GM18867 (cell line): ENCODE measurements at regions not wholly inside any gene's neighbourhood (a gene's known extent, or its start where the extent isn't known, plus 50 kb on each side); places are given as distances from the start of the nearest gene placed in this dataset.
A peak's percentile ranks its signal among the peaks of the same experiment; 100 is the strongest.
"Not testable (repeated sequence)": the region's sequence is repeated elsewhere in the genome, so short reads cannot be mapped to it uniquely, and the experiment has no call there.

Experiments
- ATAC-seq: cut with Tn5 transposase; IDR thresholded peaks from one replicate; pipeline ENCODE4 v1.9.1; 2021; ENCODE audit warnings: mild to moderate bottlenecking, moderate library complexity; ENCODE audit not compliant: unreplicated experiment

- ATAC-seq, result not testable (repeated sequence)
Measured at GRCh38 chr2:94735536-94735935, 135.7 kb upstream of the TEKT4 start.

- ATAC-seq, result not testable (repeated sequence)
Measured at GRCh38 chr2:94737145-94737544, 134.1 kb upstream of the TEKT4 start.

GRCh38 chr2:94737736-94738342, 133.4 kb upstream of the TEKT4 start:
- not testable (repeated sequence) for ATAC-seq

- no peak for ATAC-seq
Measured at GRCh38 chr2:94753466-94753998, 117.7 kb upstream of the TEKT4 start.

- ATAC-seq, result no peak
Measured at GRCh38 chr2:94758546-94758945, 112.7 kb upstream of the TEKT4 start.

- peak; percentile 72 for ATAC-seq
Measured at GRCh38 chr2:94759211-94759610, 112.0 kb upstream of the TEKT4 start.

- no peak for ATAC-seq
Measured at GRCh38 chr2:94762600-94762999, 108.6 kb upstream of the TEKT4 start.

- no peak for ATAC-seq
Measured at GRCh38 chr2:94763318-94763717, 107.9 kb upstream of the TEKT4 start.

- ATAC-seq, result not testable (repeated sequence)
Measured at GRCh38 chr2:94764331-94764730, 106.9 kb upstream of the TEKT4 start.

- ATAC-seq, result no peak
Measured at GRCh38 chr2:94767336-94767735, 103.9 kb upstream of the TEKT4 start.

- no peak for ATAC-seq
Measured at GRCh38 chr2:94769733-94770132, 101.5 kb upstream of the TEKT4 start.

- ATAC-seq, result no peak
Measured at GRCh38 chr2:94774851-94775250, 96.4 kb upstream of the TEKT4 start.

GRCh38 chr2:94776036-94776435, 95.2 kb upstream of the TEKT4 start:
- no peak for ATAC-seq

- ATAC-seq, result not testable (repeated sequence)
Measured at GRCh38 chr2:94785105-94785504, 86.1 kb upstream of the TEKT4 start.

- ATAC-seq, result not testable (repeated sequence)
Measured at GRCh38 chr2:94786424-94786823, 84.8 kb upstream of the TEKT4 start.

- ATAC-seq, result not testable (repeated sequence)
Measured at GRCh38 chr2:94790169-94790568, 81.1 kb upstream of the TEKT4 start.

GRCh38 chr2:94797235-94797634, 74.0 kb upstream of the TEKT4 start:
- ATAC-seq, result not testable (repeated sequence)
